ENCODE measurements at regions not wholly inside any gene's neighbourhood (a gene's known extent, or its start where the extent isn't known, plus 50 kb on each side); places are given as distances from the start of the nearest gene placed in this dataset.
A peak's percentile ranks its signal among the peaks of the same experiment; 100 is the strongest.

- no peak for DNase-seq (ENCODE audit: low spot score in 2 of 2)
- Histone ChIP-seq H3K4me1 (peaks cover 0 to 28% (median 0%) of the 10 kb centered on the region in 4 donors), H3K4me3 (no peak overlapping the region), H3K27ac (peak overlapping the region in 1 of 4 donors; percentile 12), H3K27me3 (no peaks in the 10 kb centered on the region), H3K9me3 (no peaks in the 10 kb centered on the region), H3K36me3 (no peaks in the 10 kb centered on the region)
- 43 to 46% methylated on average over 3 of the region's 3 CpGs for WGBS, 2 donors
- TF ChIP-seq CTCF (IDR thresholded peaks at IDR 0.05) (no peak), POLR2A (IDR thresholded peaks at IDR 0.05) (no peak), EP300 (IDR thresholded peaks at IDR 0.05) (no peak)
Measured at GRCh38 chr3:148601766-148602685, 95.7 kb upstream of the AGTR1 start.

GRCh38 chr3:148604270-148605085 lies 93.2 kb upstream of the AGTR1 start:
- Histone ChIP-seq H3K27ac (no peak overlapping the region), H3K27me3 (no peaks in the 10 kb centered on the region), H3K36me3 (no peaks in the 10 kb centered on the region), H3K4me1 (peaks cover 0 to 32% (median 0%) of the 10 kb centered on the region in 4 donors), H3K9me3 (no peaks in the 10 kb centered on the region), H3K4me3 (no peak overlapping the region)
- TF ChIP-seq POLR2A (IDR thresholded peaks at IDR 0.05) = no peak
- peak in 1 of 2 donors; percentile 13 for TF ChIP-seq EP300 (IDR thresholded peaks at IDR 0.05)
- no peak for DNase-seq (ENCODE audit: low spot score in 2 of 2)
- 67 to 73% methylated on average over 9 of the region's 9 CpGs for WGBS, 2 donors

- Histone ChIP-seq H3K4me3 (no peak overlapping the region), H3K27me3 (no peaks in the 10 kb centered on the region), H3K4me1 (peaks cover 0 to 32% (median 0%) of the 10 kb centered on the region in 4 donors), H3K9me3 (no peaks in the 10 kb centered on the region), H3K27ac (peak overlapping the region in 1 of 4 donors; percentile 18), H3K36me3 (no peaks in the 10 kb centered on the region)
- no peak for DNase-seq (ENCODE audit: low spot score in 2 of 2)
- TF ChIP-seq POLR2A (IDR thresholded peaks at IDR 0.05) (no peak), EP300 (IDR thresholded peaks at IDR 0.05) (no peak), CTCF (IDR thresholded peaks at IDR 0.05) (no peak)
Measured at GRCh38 chr3:148605521-148605920, 92.2 kb upstream of the AGTR1 start.

- peak in 1 of 2 donors; percentile 44 for DNase-seq (ENCODE audit: low spot score in 2 of 2)
- Histone ChIP-seq H3K27me3 (no peaks in the 10 kb centered on the region), H3K36me3 (no peaks in the 10 kb centered on the region), H3K9me3 (no peaks in the 10 kb centered on the region), H3K4me3 (no peak overlapping the region), H3K4me1 (peaks cover 0 to 32% (median 0%) of the 10 kb centered on the region in 4 donors), H3K27ac (peak overlapping the region in 1 of 4 donors; percentile 48)
- peak in 1 of 2 donors; percentile 50 for TF ChIP-seq EP300 (IDR thresholded peaks at IDR 0.05)
- TF ChIP-seq CTCF (IDR thresholded peaks at IDR 0.05) = no peak
Measured at GRCh38 chr3:148606979-148607378, 90.7 kb upstream of the AGTR1 start.

- 46 to 47% methylated on average over 1 of the region's 1 CpG for WGBS, 2 donors
- H3K4me1 ChIP-seq = peaks cover 0 to 32% (median 0%) of the 10 kb centered on the region in 4 donors
- TF ChIP-seq POLR2A (IDR thresholded peaks at IDR 0.05) (no peak), EP300 (IDR thresholded peaks at IDR 0.05) (no peak), CTCF (IDR thresholded peaks at IDR 0.05) (no peak)
Measured at GRCh38 chr3:148607491-148607890, 90.2 kb upstream of the AGTR1 start.

More at GRCh38 chr3:148607491-148607890, 90.2 kb upstream of the AGTR1 start:
- no peak for DNase-seq (ENCODE audit: low spot score in 2 of 2)
- H3K27ac ChIP-seq = peak overlapping the region in 1 of 4 donors; percentile 48
- no peak overlapping the region for H3K4me3 ChIP-seq
- H3K9me3 ChIP-seq = no peaks in the 10 kb centered on the region
- H3K27me3 ChIP-seq = no peaks in the 10 kb centered on the region
- H3K36me3 ChIP-seq = no peaks in the 10 kb centered on the region
